ENCODE measurements at regions not wholly inside any gene's neighbourhood (a gene's known extent, or its start where the extent isn't known, plus 50 kb on each side); places are given as distances from the start of the nearest gene placed in this dataset.

GRCh38 chr10:3645406-3645805 is 139.6 kb downstream of the KLF6 start:
- no peak for TF ChIP-seq CTCF (IDR thresholded peaks at IDR 0.05; ENCODE audit: insufficient read depth, low read length)
- no peak for TF ChIP-seq POLR2AphosphoS5 (IDR thresholded peaks at IDR 0.05; ENCODE audit: low read depth)
- no peak for TF ChIP-seq SPI1 (IDR thresholded peaks at IDR 0.05; ENCODE audit: borderline replicate concordance, low read depth)
- TF ChIP-seq, protein P1, sequence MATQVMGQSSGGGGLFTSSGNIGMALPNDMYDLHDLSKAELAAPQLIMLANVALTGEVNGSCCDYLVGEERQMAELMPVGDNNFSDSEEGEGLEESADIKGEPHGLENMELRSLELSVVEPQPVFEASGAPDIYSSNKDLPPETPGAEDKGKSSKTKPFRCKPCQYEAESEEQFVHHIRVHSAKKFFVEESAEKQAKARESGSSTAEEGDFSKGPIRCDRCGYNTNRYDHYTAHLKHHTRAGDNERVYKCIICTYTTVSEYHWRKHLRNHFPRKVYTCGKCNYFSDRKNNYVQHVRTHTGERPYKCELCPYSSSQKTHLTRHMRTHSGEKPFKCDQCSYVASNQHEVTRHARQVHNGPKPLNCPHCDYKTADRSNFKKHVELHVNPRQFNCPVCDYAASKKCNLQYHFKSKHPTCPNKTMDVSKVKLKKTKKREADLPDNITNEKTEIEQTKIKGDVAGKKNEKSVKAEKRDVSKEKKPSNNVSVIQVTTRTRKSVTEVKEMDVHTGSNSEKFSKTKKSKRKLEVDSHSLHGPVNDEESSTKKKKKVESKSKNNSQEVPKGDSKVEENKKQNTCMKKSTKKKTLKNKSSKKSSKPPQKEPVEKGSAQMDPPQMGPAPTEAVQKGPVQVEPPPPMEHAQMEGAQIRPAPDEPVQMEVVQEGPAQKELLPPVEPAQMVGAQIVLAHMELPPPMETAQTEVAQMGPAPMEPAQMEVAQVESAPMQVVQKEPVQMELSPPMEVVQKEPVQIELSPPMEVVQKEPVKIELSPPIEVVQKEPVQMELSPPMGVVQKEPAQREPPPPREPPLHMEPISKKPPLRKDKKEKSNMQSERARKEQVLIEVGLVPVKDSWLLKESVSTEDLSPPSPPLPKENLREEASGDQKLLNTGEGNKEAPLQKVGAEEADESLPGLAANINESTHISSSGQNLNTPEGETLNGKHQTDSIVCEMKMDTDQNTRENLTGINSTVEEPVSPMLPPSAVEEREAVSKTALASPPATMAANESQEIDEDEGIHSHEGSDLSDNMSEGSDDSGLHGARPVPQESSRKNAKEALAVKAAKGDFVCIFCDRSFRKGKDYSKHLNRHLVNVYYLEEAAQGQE (IDR thresholded peaks at IDR 0.05; ENCODE audit: insufficient replicate concordance, low read depth), result no peak
- no peak for TF ChIP-seq GABPA (IDR thresholded peaks at IDR 0.05; ENCODE audit: low read depth)
